NCI-H1436 (cell line): ENCODE measurements at regions not wholly inside any gene's neighbourhood (a gene's known extent, or its start where the extent isn't known, plus 50 kb on each side); places are given as distances from the start of the nearest gene placed in this dataset.
"Not testable (repeated sequence)": the region's sequence is repeated elsewhere in the genome, so short reads cannot be mapped to it uniquely, and the experiment has no call there.

Experiments used
- DNase-seq: peaks from one replicate; lab custom pipeline; 2025; lab: John Stamatoyannopoulos, UW

DNA sequence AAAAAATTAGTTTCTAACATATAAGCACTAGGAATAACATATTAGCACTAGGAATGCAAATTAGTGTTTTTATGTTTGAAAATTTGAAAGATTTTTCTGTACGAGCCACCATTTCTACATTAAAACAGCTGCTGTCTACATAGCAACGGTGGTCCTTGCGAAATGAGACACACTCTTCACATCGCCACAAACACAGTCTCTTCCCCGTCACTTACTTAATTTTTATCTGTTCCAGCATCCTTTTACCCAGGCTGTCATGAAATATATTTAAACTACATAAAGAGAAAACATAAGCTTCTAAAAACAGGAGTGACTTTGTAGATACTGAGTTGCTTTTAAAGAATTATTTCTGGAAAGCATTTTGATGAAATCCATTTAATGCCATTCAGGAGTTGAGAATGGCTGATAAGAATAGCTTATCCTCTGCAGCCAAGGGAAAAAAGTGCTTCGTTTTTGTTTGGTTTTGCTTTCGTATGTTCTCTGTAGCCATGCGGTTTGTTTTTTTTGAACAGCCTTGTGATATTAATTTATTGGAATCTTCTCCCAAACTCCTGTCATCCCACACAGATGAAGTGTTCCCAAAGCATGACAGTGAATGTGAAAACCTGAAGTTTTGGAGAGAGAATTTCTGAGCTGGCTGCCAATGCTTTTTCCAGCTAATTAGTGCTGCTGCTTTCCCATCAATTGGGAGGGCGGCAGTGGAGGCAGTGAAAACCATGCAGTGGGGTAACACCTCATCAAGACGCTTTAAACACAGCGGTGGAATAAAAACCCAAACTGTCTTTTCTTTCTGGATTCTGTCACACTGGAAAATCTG is 603.7 kb upstream of the ADARB2 start:
- no peak for DNase-seq

GRCh38 chr10:2335626-2336025 is 598.3 kb upstream of the ADARB2 start:
- no peak for DNase-seq

- DNase-seq: no peak
Measured at GRCh38 chr10:2334575-2334974, 597.2 kb upstream of the ADARB2 start.

GRCh38 chr10:2329082-2329481 is 591.8 kb upstream of the ADARB2 start:
- no peak for DNase-seq

- no peak for DNase-seq
Measured at GRCh38 chr10:2326411-2326810, 589.1 kb upstream of the ADARB2 start.

DNA sequence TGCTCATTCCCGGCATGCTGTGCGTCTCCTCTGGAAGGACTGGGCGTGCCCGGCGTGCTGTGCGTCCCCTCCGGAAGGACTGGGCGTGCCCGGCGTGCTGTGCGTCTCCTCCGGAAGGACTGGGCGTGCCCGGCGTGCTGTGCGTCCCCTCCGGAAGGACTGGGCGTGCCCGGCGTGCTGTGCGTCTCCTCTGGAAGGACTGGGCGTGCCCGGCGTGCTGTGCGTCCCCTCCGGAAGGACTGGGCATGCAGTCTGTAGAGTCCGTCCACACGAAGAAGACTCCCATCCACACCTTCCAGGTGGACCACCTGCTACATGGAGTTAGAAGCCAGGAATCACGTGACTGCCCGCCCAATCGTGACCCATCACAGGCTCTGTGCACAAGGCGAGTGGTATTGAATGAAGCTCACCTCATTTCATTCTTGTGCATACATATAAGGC is 577.7 kb upstream of the ADARB2 start:
- not testable (repeated sequence) for DNase-seq

GRCh38 chr10:2306081-2306480 is 568.8 kb upstream of the ADARB2 start:
- no peak for DNase-seq

DNA sequence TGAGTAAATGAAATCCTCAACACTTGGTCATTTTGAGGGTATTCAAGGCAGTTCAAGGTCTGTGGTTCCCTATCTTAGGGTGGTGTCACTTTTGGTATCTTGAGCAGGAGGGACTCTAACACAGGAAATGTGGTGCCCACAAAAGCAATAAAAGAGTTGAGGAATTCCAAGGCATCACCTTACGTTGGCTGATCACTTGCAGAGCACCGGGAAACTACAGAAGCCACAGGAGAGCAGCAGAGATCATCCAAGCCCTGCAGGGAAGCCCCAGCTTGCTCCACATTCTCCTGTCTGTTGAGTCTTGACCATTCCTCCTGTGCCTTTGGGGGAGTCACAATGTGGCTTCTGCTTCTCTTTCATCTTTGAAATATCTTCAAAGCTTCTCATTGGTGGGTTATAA is 565.8 kb upstream of the ADARB2 start:
- no peak for DNase-seq

- DNase-seq: no peak
Measured at GRCh38 chr10:2301227-2301626, 563.9 kb upstream of the ADARB2 start.

GRCh38 chr10:2300231-2300630 is 562.9 kb upstream of the ADARB2 start:
- DNase-seq: peak; percentile 82

GRCh38 chr10:2296179-2296891 is 559.0 kb upstream of the ADARB2 start:
- DNase-seq: peak; percentile 59

DNA sequence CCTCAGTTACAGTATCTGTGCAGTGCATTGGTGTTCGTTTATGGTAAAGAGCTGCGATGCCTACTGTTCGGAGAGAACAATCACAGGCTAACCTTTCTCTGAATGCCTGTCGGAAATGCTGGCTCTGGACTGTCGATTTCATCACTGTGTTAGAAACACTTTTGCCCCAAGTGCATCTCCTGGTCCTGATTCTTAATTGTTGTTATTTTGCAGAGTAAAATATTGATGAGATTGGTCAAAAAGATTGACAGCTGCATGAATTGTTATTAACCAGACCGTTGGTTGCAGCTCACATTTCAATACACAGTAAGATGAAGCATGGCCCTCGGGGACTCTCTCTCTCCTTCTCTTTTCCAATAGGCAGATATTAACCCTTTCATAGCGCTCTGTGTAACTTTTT is 557.4 kb upstream of the ADARB2 start:
- DNase-seq: no peak

- DNase-seq: peak; percentile 16
Measured at GRCh38 chr10:2284071-2284470, 546.7 kb upstream of the ADARB2 start.

GRCh38 chr10:2282202-2282601 is 544.9 kb upstream of the ADARB2 start:
- DNase-seq: peak; percentile 26

- DNase-seq: no peak
Measured at GRCh38 chr10:2280713-2281300, 543.5 kb upstream of the ADARB2 start.

DNA sequence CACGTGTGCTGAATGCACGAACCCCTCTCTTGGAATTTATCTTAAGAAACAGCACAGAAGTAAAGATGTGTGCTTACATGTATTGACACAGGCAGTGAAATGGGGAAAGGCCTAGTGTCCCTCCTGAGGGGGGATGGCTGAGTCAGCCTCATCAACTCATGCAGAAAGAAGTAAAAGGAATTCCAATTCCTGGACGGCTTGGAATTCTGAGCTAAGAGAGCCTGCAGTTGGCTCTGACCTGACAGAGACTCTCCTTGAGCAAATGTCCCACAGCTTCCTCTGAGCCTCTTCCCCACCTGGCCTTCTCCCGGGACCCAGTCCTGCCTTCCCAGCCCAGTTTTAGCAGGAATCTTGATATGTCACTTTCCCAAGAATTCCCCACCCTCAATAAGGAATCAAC is 542.4 kb upstream of the ADARB2 start:
- DNase-seq: no peak

DNA sequence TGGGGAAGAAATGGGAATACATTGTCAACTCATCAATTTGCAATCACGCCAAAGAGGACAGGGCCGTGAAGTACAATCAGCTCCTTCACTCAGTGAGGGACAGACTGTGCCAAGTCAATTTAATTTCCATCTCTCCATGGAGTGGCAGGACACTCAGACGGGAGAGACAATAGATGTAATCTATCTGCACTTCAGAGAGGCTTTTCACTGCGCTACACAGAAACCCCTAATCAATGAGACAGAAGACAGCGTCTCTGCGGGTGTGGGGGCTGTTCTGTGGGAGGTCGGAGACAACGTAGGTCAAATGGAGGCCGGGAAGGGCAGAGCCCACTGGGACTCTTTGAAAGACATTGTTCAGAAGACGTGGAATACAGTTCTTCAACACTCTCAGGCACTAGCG is 541.0 kb upstream of the ADARB2 start:
- peak; percentile 27 for DNase-seq

GRCh38 chr10:2263561-2263960 is 526.2 kb upstream of the ADARB2 start:
- no peak for DNase-seq

GRCh38 chr10:2262878-2263277 is 525.6 kb upstream of the ADARB2 start:
- no peak for DNase-seq

GRCh38 chr10:2262333-2262732 is 525.0 kb upstream of the ADARB2 start:
- DNase-seq: no peak

DNA sequence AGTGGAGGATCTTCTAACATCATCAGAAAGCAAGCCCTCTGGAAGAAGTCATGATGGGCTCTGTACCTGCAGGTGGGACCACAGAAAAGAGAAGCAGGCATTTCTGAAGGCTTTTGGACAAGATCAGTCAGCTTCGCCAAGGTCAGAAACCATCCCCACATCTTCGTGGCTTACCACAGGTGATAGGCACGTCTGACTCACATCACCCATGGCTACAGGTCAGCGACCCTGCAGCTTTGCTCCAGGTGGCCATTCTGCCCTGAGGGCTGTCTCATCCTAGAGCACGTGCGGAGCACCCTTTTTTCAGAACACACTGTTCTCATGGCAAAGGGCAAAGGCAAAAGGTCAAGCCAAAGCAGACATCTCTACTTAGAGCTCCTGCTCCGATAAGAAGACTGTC is 518.9 kb upstream of the ADARB2 start:
- no peak for DNase-seq

GRCh38 chr10:2252096-2252495 is 514.8 kb upstream of the ADARB2 start:
- no peak for DNase-seq

GRCh38 chr10:2251631-2252030 is 514.3 kb upstream of the ADARB2 start:
- DNase-seq: no peak
